Body of pancreas (tissue), 4 donors: ENCODE measurements at regions not wholly inside any gene's neighbourhood (a gene's known extent, or its start where the extent isn't known, plus 50 kb on each side); places are given as distances from the start of the nearest gene placed in this dataset.
A peak's percentile ranks its signal among the peaks of the same experiment; 100 is the strongest.

ENCODE experiments used
- ATAC-seq: fragments of 150-250 bp; one replicate; pipeline ENCODE4 v1.9.1; 2016
- DNase-seq, 4 donors: peaks; one replicate each; pipeline ENCODE4 v3.0.0-alpha.2; 2019
- H3K27ac ChIP-seq, 4 donors: fragments of 200-600 bp; sonication (generic); 1 replicate in 3 of 4; 2 replicates in 1 of 4; pipeline versions ENCODE4 v1.5.1 to v1.6.1; 2016 to 2019; ENCODE audit warnings: mild to moderate bottlenecking in 1 of 4, mixed read lengths in 1 of 4, moderate library complexity in 1 of 4
- H3K27me3 ChIP-seq, 2 donors: fragments of 200-600 bp; sonication (generic); one replicate each; pipeline ENCODE4 v1.6.0; 2016; ENCODE audit warnings: mild to moderate bottlenecking in 1 of 2
- H3K36me3 ChIP-seq, 2 donors: fragments of 200-600 bp; sonication (generic); replicated peaks in 1 of 2; 2 replicates each; pipeline ENCODE4 v1.5.1; 2016; ENCODE audit warnings: low read depth in 2 of 2; ENCODE audit not compliant: insufficient read depth in 1 of 2
- H3K4me1 ChIP-seq: fragments of 200-600 bp; sonication (generic); one replicate; pipeline ENCODE4 v1.6.0; 2016
- H3K4me3 ChIP-seq, 2 donors: fragments of 200-600 bp; sonication (generic); 1 replicate in 1 of 2; 2 replicates in 1 of 2; pipeline ENCODE4 v1.5.1; 2016 to 2019
- H3K9me3 ChIP-seq, 3 donors: fragments of 200-600 bp; sonication (generic); 1 replicate in 2 of 3; 2 replicates in 1 of 3; pipeline ENCODE4 v1.5.1; 2016
- POLR2A ChIP-seq, 3 donors: fragments of 450-650 bp; IDR thresholded peaks; one replicate each; pipeline ENCODE4 v1.6.1; 2016; ENCODE audit warnings: antibody characterized with exemption in 3 of 3, mild to moderate bottlenecking in 2 of 3
- WGBS, 2 donors: methylation state at CpG; one replicate each; pipeline ENCODE4 v1.1.5; 2017; 5-methylcytosine and 5-hydroxymethylcytosine counted together
- intact Hi-C: fragments of 100-400 bp; cut with DNase I; formaldehyde crosslinking; loops from one replicate; pipeline ENCODE4 v1.15.1; 2023
- TF ChIP-seq, protein P1 (sequence below), 7 experiments: fragments of 450-650 bp in 4 of 7; fragments of 200-600 bp in 3 of 7; sonication (generic) in 3 of 7; IDR thresholded peaks; one replicate each; pipeline ENCODE4 v1.5.1; 2016 to 2019; ENCODE audit warnings: antibody characterized with exemption in 7 of 7

DNA sequence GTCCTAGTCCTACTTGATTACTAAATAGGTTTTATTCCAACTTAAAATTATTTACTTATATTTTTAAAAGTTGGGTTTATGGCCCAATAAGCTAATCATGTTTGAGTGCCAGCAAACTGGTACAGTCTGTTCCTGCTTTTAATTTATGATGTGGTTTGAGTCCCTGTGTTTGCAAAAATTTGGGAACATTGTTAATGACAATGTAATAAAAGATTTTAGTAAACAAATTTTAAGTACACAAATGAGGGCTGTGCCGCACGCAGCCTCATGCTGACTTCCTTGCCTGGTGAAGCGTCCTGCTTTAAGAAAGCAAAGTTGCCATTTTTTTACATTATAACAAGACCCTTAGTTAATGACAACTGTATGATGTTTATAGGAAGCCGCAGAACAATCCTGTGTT is 96.8 kb upstream of the MAP1B start:
- Histone ChIP-seq H3K36me3 (no peaks in the 10 kb centered on the region), H3K27me3 (no peaks in the 10 kb centered on the region), H3K27ac (no peak overlapping the region), H3K4me1 (peaks cover 6% of the 10 kb centered on the region), H3K4me3 (no peak overlapping the region), H3K9me3 (no peaks in the 10 kb centered on the region)
- TF ChIP-seq, protein P1, sequence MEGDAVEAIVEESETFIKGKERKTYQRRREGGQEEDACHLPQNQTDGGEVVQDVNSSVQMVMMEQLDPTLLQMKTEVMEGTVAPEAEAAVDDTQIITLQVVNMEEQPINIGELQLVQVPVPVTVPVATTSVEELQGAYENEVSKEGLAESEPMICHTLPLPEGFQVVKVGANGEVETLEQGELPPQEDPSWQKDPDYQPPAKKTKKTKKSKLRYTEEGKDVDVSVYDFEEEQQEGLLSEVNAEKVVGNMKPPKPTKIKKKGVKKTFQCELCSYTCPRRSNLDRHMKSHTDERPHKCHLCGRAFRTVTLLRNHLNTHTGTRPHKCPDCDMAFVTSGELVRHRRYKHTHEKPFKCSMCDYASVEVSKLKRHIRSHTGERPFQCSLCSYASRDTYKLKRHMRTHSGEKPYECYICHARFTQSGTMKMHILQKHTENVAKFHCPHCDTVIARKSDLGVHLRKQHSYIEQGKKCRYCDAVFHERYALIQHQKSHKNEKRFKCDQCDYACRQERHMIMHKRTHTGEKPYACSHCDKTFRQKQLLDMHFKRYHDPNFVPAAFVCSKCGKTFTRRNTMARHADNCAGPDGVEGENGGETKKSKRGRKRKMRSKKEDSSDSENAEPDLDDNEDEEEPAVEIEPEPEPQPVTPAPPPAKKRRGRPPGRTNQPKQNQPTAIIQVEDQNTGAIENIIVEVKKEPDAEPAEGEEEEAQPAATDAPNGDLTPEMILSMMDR (IDR thresholded peaks at IDR 0.05): no peak
- TF ChIP-seq POLR2A (IDR thresholded peaks at IDR 0.05): no peak
- DNase-seq (no peak), ATAC-seq (no peak)
- 81 to 88% methylated on average over 4 of the region's 4 CpGs for WGBS, 2 donors
- intact Hi-C loops: no loop called here

DNA sequence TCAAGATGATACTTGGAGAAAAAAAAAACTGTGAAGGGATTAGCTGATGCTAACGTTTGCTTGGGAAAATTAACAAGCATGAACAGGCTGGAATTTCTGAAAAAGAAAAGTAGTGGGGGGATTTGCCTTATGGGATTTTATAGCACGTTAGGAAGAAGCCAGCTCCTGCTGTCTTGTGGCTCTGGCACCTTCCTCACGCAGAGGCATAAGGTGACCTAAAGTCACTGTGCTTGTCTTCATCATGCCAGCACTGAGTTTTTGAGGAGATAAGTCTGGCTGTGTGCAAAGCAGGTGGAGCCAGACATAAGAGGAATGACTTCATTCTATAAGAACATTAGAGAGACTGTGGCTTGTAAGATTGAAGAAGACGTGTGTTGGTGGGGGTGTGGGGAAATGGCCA is 94.4 kb upstream of the MAP1B start:
- Histone ChIP-seq H3K36me3 (no peaks in the 10 kb centered on the region), H3K9me3 (no peaks in the 10 kb centered on the region), H3K27me3 (no peaks in the 10 kb centered on the region), H3K27ac (no peak overlapping the region), H3K4me1 (peaks cover 6% of the 10 kb centered on the region), H3K4me3 (no peak overlapping the region)
- 42 to 51% methylated on average over 4 of the region's 4 CpGs for WGBS, 2 donors
- DNase-seq: no peak
- ATAC-seq: no peak
- TF ChIP-seq POLR2A (IDR thresholded peaks at IDR 0.05): no peak
- TF ChIP-seq, protein P1 (IDR thresholded peaks at IDR 0.05): no peak
- intact Hi-C loops: no loop called here

DNA sequence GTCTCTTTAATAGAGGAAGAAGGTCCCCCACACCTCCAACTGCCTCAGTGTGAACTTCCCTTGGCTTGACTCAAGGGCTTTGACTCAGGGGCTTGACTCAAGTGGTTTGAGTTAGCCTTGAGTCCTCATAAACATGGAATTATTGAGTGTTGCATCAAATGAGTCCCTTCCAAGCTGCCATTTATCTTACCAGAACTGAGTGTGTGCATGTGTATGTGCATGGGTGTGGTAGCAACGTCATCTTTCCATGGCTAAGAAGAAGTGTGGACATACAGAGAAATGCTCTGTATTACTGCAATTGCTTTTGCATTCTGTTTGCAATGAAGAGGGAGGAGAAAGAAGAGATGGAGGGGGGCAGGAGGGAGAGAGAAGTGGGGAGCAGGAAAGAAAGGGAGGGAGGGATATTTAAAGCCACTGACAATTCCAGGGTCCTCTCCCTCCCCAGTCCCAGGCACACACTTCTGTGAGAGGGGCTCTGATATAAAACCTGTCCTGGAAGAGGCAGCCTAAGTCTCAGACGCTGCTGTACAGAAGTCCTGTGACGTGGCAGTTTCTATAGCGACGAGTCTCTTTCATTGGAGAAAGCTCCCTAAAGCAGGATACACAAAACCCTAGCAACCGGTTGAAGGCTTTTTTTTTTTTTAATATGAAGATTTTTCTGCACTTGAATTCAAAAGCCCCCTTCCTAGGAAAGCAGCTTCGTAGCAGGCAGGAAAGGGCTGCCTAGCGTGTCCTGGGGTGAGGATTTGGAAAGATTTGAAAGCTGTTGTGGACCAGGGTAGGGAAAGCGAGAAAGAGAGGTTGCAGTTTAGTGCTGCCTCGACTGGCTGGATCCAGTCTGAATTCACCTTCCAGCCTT is 93.3 kb upstream of the MAP1B start:
- ATAC-seq: no peak
- TF ChIP-seq, protein P1 (IDR thresholded peaks at IDR 0.05): no peak
- TF ChIP-seq POLR2A (IDR thresholded peaks at IDR 0.05): no peak
- Histone ChIP-seq H3K4me3 (no peak overlapping the region), H3K36me3 (no peaks in the 10 kb centered on the region), H3K27ac (no peak overlapping the region), H3K4me1 (peaks cover 6% of the 10 kb centered on the region), H3K27me3 (no peaks in the 10 kb centered on the region), H3K9me3 (no peaks in the 10 kb centered on the region)
- peak in 3 of 4 donors; percentile 17 to 33 (median 24) for DNase-seq
- intact Hi-C loops: no loop called here
- WGBS, 2 donors: 46 to 52% methylated on average over 10 of the region's 10 CpGs

DNA sequence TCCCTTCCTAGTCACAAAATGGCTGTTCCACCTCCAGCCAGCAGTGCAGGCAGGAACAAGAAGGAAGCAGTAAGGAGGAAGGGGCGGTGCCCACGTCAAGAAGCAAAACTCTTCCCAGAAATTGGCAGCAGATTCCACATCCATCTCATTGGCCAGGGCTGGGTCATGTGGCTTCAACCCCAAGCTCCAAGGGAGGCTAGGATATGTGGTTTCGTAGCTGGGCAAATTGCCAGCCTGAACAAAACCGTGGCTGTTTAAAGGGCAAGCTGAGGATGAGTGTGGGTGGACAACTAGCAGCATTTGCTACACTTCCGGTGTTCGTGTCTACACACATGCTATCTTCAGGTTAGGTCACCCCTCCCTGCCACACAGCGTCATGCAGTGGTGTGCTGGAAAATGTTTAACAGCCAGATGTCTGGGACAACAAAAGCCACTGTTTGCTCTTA is 92.1 kb upstream of the MAP1B start:
- intact Hi-C loops: no loop called here
- DNase-seq: peak; percentile 34 to 59 (median 50)
- no peak for TF ChIP-seq POLR2A (IDR thresholded peaks at IDR 0.05)
- TF ChIP-seq, protein P1 (IDR thresholded peaks at IDR 0.05): no peak
- Histone ChIP-seq H3K9me3 (no peaks in the 10 kb centered on the region), H3K27ac (no peak overlapping the region), H3K36me3 (no peaks in the 10 kb centered on the region), H3K27me3 (no peaks in the 10 kb centered on the region), H3K4me1 (peaks cover 6% of the 10 kb centered on the region), H3K4me3 (no peak overlapping the region)
- ATAC-seq: peak; percentile 65
- WGBS, 2 donors: 18 to 22% methylated on average over 7 of the region's 7 CpGs
